Mammary epithelial cell (primary cell): ENCODE measurements at regions not wholly inside any gene's neighbourhood (a gene's known extent, or its start where the extent isn't known, plus 50 kb on each side); places are given as distances from the start of the nearest gene placed in this dataset.

Source experiments
- CTCF ChIP-seq, 2 donors: IDR thresholded peaks in 1 of 2; conservative IDR thresholded peaks in 1 of 2; 2 replicates each; pipeline ENCODE4 v1.5.1; 2011 to 2012; ENCODE audit warnings: inconsistent platforms in 2 of 2, low read length in 2 of 2, mild to moderate bottlenecking in 2 of 2, control low read depth in 1 of 2, low read depth in 1 of 2; ENCODE audit not compliant: insufficient read depth in 1 of 2; ENCODE audit errors: extremely low read depth in 1 of 2
- EZH2 ChIP-seq: IDR thresholded peaks from 2 replicates; pipeline ENCODE4 v1.6.1; 2012; ENCODE audit warnings: low read length, inconsistent platforms, borderline replicate concordance

DNA sequence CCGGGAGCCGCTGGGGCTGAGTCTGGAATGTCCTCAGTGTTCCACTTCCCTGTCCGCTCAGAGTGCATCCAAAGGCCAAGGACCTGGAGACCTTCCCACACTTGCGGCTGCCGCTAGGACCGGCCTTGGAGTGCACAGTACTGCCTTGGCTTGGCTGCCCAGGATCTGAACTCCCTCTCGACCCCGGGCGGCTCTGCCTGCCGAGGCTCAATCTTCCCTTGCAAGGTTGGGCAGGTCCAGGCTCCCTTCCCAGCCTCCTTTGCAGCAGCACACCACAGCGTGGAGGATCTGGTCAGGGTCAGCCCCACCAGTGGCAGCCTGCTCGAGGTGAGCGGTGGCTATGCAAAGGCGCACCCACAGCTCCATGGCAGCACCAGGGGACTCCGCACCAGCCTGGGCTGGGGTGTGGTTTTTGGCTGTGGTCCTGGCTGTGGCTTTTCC lies 69.2 kb downstream of the PLXNA1 start:
- TF ChIP-seq CTCF (conservative IDR thresholded peaks at IDR 0.05 in 1 of 2, IDR thresholded peaks at IDR 0.05 in 1 of 2; ENCODE audit: extremely low read depth in 1 of 2, insufficient read depth in 1 of 2, low read depth in 1 of 2, low read length in 2 of 2) (no peak), EZH2 (no peak)
